AG04450 (cell line): ENCODE measurements at regions not wholly inside any gene's neighbourhood (a gene's known extent, or its start where the extent isn't known, plus 50 kb on each side); places are given as distances from the start of the nearest gene placed in this dataset.

ENCODE experiments used
- CTCF ChIA-PET: fragments of 300-600, 350-600 bp; formaldehyde crosslinking; extraction: SDS; loops from one replicate; lab custom pipeline; 2022; ENCODE audit warnings: antibody characterized with exemption, inconsistent platforms; lab: Charles Lee
- POLR2A ChIA-PET: fragments of 350-600 bp; formaldehyde crosslinking; extraction: SDS; loops from one replicate; lab custom pipeline; 2021; ENCODE audit warnings: antibody characterized with exemption, inconsistent platforms; lab: Yijun Ruan, JAX
- DNase-seq: peaks from one replicate; pipeline ENCODE4 v3.0.0-alpha.2; 2011; ENCODE audit warnings: low read depth, low spot score
- H3K27ac ChIP-seq: one replicate; pipeline ENCODE4 v1.5.1; 2012; ENCODE audit warnings: low read depth, low read length, control low read depth
- H3K27me3 ChIP-seq: one replicate; pipeline ENCODE4 v1.6.0; 2012; ENCODE audit warnings: low read length; ENCODE audit not compliant: control insufficient read depth, insufficient read depth
- H3K4me3 ChIP-seq: 2 replicates; pipeline ENCODE4 v1.5.1; 2011; ENCODE audit warnings: mild to moderate bottlenecking, low read depth, low read length, control low read depth
- H3K9me3 ChIP-seq: 2 replicates; pipeline ENCODE4 v1.5.1; 2012; ENCODE audit warnings: low read length; ENCODE audit not compliant: control insufficient read depth, insufficient read depth
- CTCF ChIP-seq: IDR thresholded peaks from 2 replicates; pipeline ENCODE4 v1.5.1; 2011; ENCODE audit warnings: low read depth, low read length, control low read depth, inconsistent platforms

- H3K9me3 ChIP-seq: no peaks in the 10 kb centered on the region
- H3K4me3 ChIP-seq: no peak overlapping the region
- no peaks in the 10 kb centered on the region for H3K27me3 ChIP-seq
- DNase-seq: no peak
- ChIA-PET CTCF (no interaction called here), POLR2A (no interaction called here)
- H3K27ac ChIP-seq: no peak overlapping the region
- TF ChIP-seq CTCF: no peak
Observed at GRCh38 chr5:120306303-120306702, 157.8 kb upstream of the PRR16 start.

GRCh38 chr5:120314191-120314590 lies 149.9 kb upstream of the PRR16 start:
- no peak for TF ChIP-seq CTCF
- no peaks in the 10 kb centered on the region for H3K9me3 ChIP-seq
- CTCF ChIA-PET: no interaction called here
- no peak overlapping the region for H3K4me3 ChIP-seq
- no peak overlapping the region for H3K27ac ChIP-seq
- DNase-seq: no peak
- POLR2A ChIA-PET: no interaction called here
- no peaks in the 10 kb centered on the region for H3K27me3 ChIP-seq

GRCh38 chr5:120320626-120321025 lies 143.5 kb upstream of the PRR16 start:
- H3K27ac ChIP-seq: no peak overlapping the region
- DNase-seq: no peak
- no peaks in the 10 kb centered on the region for H3K27me3 ChIP-seq
- no peak for TF ChIP-seq CTCF
- POLR2A ChIA-PET: no interaction called here
- no peak overlapping the region for H3K4me3 ChIP-seq
- H3K9me3 ChIP-seq: no peaks in the 10 kb centered on the region
- CTCF ChIA-PET: no interaction called here

- Histone ChIP-seq H3K4me3 (no peak overlapping the region), H3K27ac (peak overlapping the region; percentile 11), H3K9me3 (peaks cover 3% of the 10 kb centered on the region; the same call in 1 of the 2 replicates), H3K27me3 (no peaks in the 10 kb centered on the region)
- peak; percentile 4 for DNase-seq
- ChIA-PET CTCF (interaction anchor here (1.4 kb wide), 1 partner anchor 27 kb away, joined by 3 read pairs; no protein-coding TSS in a partner anchor), POLR2A (interaction anchor here (0.8 kb wide), 1 partner anchor 62 kb away, joined by 3 read pairs; no protein-coding TSS in a partner anchor)
- no peak for TF ChIP-seq CTCF
Observed at GRCh38 chr5:120326651-120327050, 137.4 kb upstream of the PRR16 start.

GRCh38 chr5:120327180-120327579 lies 136.9 kb upstream of the PRR16 start:
- Histone ChIP-seq H3K4me3 (no peak overlapping the region), H3K9me3 (peaks cover 3% of the 10 kb centered on the region; the same call in 1 of the 2 replicates), H3K27me3 (no peaks in the 10 kb centered on the region), H3K27ac (no peak overlapping the region)
- TF ChIP-seq CTCF: peak; percentile 31; the same call in 1 of the 2 replicates
- no peak for DNase-seq
- CTCF ChIA-PET: interaction anchor here (1.4 kb wide), 1 partner anchor 27 kb away, joined by 3 read pairs; no protein-coding TSS in a partner anchor
- POLR2A ChIA-PET: interaction anchor here (0.8 kb wide), 1 partner anchor 61 kb away, joined by 3 read pairs; no protein-coding TSS in a partner anchor
